GM21367 (cell line): ENCODE measurements at regions not wholly inside any gene's neighbourhood (a gene's known extent, or its start where the extent isn't known, plus 50 kb on each side); places are given as distances from the start of the nearest gene placed in this dataset.

Experiments used
- ATAC-seq: cut with Tn5 transposase; IDR thresholded peaks from one replicate; pipeline ENCODE4 v1.9.1; 2021; ENCODE audit not compliant: unreplicated experiment

GRCh38 chr13:40136896-40137295 lies 481.4 kb downstream of the COG6 start:
- ATAC-seq, result no peak

- ATAC-seq, result no peak
These were observed 481.9 kb downstream of the COG6 start for GRCh38 chr13:40137400-40137799.

- no peak for ATAC-seq
These were observed 484.5 kb downstream of the COG6 start for GRCh38 chr13:40139896-40140520.

- no peak for ATAC-seq
These were observed 486.5 kb downstream of the COG6 start for GRCh38 chr13:40141859-40142555.

- no peak for ATAC-seq
These were observed 487.6 kb downstream of the COG6 start for GRCh38 chr13:40143106-40143505.

GRCh38 chr13:40143559-40143958 lies 488.1 kb downstream of the COG6 start:
- ATAC-seq, result no peak

GRCh38 chr13:40145139-40145538 lies 489.7 kb downstream of the COG6 start:
- ATAC-seq, result no peak

GRCh38 chr13:40146063-40146462 lies 490.6 kb downstream of the COG6 start:
- ATAC-seq, result no peak

- no peak for ATAC-seq
These were observed 491.2 kb downstream of the COG6 start for GRCh38 chr13:40146611-40147117.

GRCh38 chr13:40148101-40148500 lies 492.6 kb downstream of the COG6 start:
- no peak for ATAC-seq

GRCh38 chr13:40148742-40149141 lies 493.3 kb downstream of the COG6 start:
- no peak for ATAC-seq

GRCh38 chr13:40149611-40150274 lies 494.3 kb downstream of the COG6 start:
- no peak for ATAC-seq

GRCh38 chr13:40151673-40152072 lies 496.2 kb downstream of the COG6 start:
- ATAC-seq, result no peak

- ATAC-seq, result no peak
These were observed 496.7 kb downstream of the COG6 start for GRCh38 chr13:40152145-40152544.

GRCh38 chr13:40152922-40153321 lies 497.5 kb downstream of the COG6 start:
- ATAC-seq, result no peak

GRCh38 chr13:40153516-40153915 lies 498.1 kb downstream of the COG6 start:
- ATAC-seq, result no peak

- no peak for ATAC-seq
These were observed 499.7 kb downstream of the COG6 start for GRCh38 chr13:40155201-40155600.

GRCh38 chr13:40158218-40158617 lies 502.8 kb downstream of the COG6 start:
- ATAC-seq, result no peak

- ATAC-seq, result no peak
These were observed 503.3 kb downstream of the COG6 start for GRCh38 chr13:40158757-40159156.

- no peak for ATAC-seq
These were observed 504.3 kb downstream of the COG6 start for GRCh38 chr13:40159736-40160135.

- no peak for ATAC-seq
These were observed 505.3 kb downstream of the COG6 start for GRCh38 chr13:40160618-40161350.
